ENCODE measurements at regions not wholly inside any gene's neighbourhood (a gene's known extent, or its start where the extent isn't known, plus 50 kb on each side); places are given as distances from the start of the nearest gene placed in this dataset.

DNA sequence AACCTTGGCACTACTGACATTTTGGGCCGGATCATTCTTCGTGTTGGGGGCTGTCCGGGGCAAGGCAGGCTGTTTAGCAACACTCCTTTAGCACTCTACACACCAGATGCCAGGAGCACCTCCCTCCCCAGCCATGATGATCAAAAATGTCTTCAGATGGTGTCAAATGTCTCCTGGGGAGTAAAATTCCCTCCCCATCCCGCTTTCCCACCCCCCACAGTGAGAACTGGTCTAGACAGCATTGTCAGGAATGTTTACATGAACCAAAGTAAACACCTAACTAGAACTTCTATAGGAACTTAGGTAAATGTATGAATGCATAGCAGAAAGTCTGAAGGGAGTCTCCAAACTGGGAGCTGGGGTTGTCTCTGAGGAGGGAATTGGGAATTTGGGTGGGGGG lies 70.0 kb upstream of the TOP1 start:
- no peak overlapping the region for H3K4me3 ChIP-seq
- H3K4me1 ChIP-seq = peaks cover 0 to 9% (median 0%) of the 10 kb centered on the region in 3 donors
- no peaks in the 10 kb centered on the region for H3K9me3 ChIP-seq
- intact Hi-C loops (cut with DNase I) = no loop called here
- H3K27me3 ChIP-seq = no peaks in the 10 kb centered on the region
- no peak overlapping the region for H3K27ac ChIP-seq
- DNase-seq = no peak
- TF ChIP-seq POLR2A (IDR thresholded peaks at IDR 0.05) = no peak
- TF ChIP-seq, protein P1, sequence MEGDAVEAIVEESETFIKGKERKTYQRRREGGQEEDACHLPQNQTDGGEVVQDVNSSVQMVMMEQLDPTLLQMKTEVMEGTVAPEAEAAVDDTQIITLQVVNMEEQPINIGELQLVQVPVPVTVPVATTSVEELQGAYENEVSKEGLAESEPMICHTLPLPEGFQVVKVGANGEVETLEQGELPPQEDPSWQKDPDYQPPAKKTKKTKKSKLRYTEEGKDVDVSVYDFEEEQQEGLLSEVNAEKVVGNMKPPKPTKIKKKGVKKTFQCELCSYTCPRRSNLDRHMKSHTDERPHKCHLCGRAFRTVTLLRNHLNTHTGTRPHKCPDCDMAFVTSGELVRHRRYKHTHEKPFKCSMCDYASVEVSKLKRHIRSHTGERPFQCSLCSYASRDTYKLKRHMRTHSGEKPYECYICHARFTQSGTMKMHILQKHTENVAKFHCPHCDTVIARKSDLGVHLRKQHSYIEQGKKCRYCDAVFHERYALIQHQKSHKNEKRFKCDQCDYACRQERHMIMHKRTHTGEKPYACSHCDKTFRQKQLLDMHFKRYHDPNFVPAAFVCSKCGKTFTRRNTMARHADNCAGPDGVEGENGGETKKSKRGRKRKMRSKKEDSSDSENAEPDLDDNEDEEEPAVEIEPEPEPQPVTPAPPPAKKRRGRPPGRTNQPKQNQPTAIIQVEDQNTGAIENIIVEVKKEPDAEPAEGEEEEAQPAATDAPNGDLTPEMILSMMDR (IDR thresholded peaks at IDR 0.05) = no peak
- H3K36me3 ChIP-seq = no peaks in the 10 kb centered on the region
- WGBS, 2 donors = 64 to 74% methylated on average over 3 to 4 of the region's 4 CpGs

DNA sequence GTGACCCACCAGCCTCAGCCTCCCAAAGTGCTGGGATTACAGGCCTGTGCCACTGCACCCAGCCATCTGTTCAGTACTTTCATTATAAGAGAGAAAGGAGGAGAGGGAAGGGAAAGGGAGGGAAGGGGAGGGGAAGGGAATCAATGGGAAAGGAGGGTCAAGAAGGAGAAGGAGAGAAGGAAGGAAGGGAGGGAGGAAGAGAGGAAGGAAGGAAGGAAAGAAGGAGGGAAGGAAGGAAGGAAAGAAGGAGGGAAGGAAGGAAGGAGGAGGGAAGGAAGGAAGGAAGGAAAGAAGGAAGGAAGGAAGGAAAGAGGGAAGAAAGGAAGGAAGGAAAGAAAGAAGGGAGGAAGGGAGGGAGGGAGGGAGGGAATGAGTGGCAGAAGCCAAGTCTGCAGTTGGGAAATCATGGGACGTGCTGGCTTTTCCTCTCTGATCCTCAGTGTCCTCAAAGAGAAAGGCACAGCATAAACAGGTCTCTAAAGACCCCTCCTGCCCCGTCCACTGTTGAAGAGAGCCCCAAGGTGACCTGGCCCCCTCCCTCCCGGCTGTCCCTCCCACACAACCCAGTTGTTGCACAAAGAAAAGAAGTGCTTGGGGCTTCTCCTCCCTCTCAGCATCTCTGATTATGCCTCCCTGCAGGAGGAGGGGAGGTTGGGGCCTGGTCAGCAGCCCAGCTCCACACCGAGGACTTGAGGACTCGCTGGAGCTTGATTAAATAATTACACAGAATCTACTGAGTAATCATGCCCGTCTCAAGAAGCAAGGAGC lies 69.1 kb upstream of the TOP1 start:
- TF ChIP-seq POLR2A (IDR thresholded peaks at IDR 0.05) = no peak
- TF ChIP-seq, protein P1 (IDR thresholded peaks at IDR 0.05) = no peak
- Histone ChIP-seq H3K9me3 (no peaks in the 10 kb centered on the region), H3K4me3 (no peak overlapping the region), H3K36me3 (no peaks in the 10 kb centered on the region), H3K27me3 (no peaks in the 10 kb centered on the region), H3K27ac (no peak overlapping the region), H3K4me1 (peaks cover 0 to 9% (median 0%) of the 10 kb centered on the region in 3 donors)
- 53 to 67% methylated on average over 4 to 5 of the region's 6 CpGs for WGBS, 2 donors
- intact Hi-C loops (cut with DNase I) = no loop called here
- no peak for DNase-seq

DNA sequence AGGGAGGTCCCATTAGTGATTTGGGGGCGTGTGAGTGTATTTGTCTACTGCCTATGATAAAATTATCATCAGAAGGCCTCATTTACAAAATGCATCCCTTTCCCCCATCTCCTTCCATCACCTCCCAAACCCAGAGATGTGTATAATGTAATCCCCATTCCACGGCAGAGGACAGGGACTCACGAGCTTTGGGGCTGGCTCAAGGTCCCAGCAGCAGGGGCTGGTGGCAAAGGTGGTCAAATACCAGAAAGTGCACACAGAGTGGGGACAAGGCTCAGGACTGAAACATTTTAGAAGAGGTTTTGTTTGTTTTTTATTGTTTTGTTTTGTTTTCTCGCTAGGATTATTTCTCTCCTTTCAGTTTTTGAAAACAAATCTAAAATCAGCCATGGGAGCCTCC lies 68.5 kb upstream of the TOP1 start:
- H3K36me3 ChIP-seq = no peaks in the 10 kb centered on the region
- WGBS, 2 donors = 85 to 100% methylated on average over 4 of the region's 4 CpGs
- no peak for DNase-seq
- H3K27me3 ChIP-seq = no peaks in the 10 kb centered on the region
- H3K4me3 ChIP-seq = no peak overlapping the region
- TF ChIP-seq, protein P1 (IDR thresholded peaks at IDR 0.05) = no peak
- TF ChIP-seq POLR2A (IDR thresholded peaks at IDR 0.05) = no peak
- H3K4me1 ChIP-seq = peaks cover 0 to 9% (median 0%) of the 10 kb centered on the region in 3 donors
- H3K27ac ChIP-seq = no peak overlapping the region
- intact Hi-C loops (cut with DNase I) = no loop called here
- no peaks in the 10 kb centered on the region for H3K9me3 ChIP-seq

DNA sequence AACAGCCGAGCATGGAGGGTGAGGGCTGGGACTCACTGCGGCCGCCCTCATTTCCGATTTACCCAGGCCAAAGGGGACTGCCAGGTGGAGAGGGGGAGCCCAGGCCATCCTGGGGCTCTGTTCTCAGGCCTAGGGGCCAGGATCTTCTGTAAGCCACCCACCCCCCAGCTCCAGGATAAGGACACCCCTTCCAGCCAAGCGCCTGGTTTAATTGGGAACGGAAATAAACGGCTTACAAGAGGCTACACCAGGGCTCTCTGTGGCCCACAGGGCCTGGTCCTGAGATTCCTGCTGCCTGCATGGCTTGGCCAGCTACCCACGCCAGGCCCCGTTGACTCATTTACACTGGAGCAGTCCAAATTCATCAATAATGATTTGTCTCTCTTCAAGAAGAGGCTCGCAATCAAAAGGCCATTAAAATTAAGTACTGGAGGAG lies 68.1 kb upstream of the TOP1 start:
- H3K36me3 ChIP-seq = no peaks in the 10 kb centered on the region
- H3K27ac ChIP-seq = no peak overlapping the region
- peaks cover 0 to 9% (median 0%) of the 10 kb centered on the region in 3 donors for H3K4me1 ChIP-seq
- TF ChIP-seq POLR2A (IDR thresholded peaks at IDR 0.05) = no peak
- no peak for DNase-seq
- no peak overlapping the region for H3K4me3 ChIP-seq
- WGBS, 2 donors = 80 to 81% methylated on average over 5 to 9 of the region's 10 CpGs
- intact Hi-C loops (cut with DNase I) = no loop called here
- no peaks in the 10 kb centered on the region for H3K9me3 ChIP-seq
- no peaks in the 10 kb centered on the region for H3K27me3 ChIP-seq

DNA sequence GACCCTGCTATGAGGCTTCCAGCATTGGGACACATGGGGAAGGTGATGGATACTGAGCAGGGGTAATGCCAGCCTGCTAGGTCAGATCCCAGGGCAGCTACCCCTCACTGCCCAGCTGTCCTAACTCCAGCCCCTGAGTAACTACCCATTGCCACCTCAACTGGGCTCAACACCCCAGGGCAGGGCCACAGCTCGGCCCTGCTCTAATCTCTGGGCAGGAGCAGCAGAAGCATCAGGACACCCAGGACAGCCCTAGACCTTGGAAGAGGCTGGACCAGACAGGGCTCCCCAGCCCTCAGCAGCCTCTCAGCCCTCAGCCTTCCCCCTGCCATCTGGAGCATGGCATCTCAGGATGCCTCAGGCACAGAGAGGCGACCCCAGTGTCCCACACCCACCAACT lies 67.4 kb upstream of the TOP1 start:
- DNase-seq = no peak
- TF ChIP-seq, protein P1 (IDR thresholded peaks at IDR 0.05) = no peak
- TF ChIP-seq POLR2A (IDR thresholded peaks at IDR 0.05) = no peak

More for the DNA sequence above, 67.4 kb upstream of the TOP1 start:
- H3K27ac ChIP-seq = no peak overlapping the region
- no peaks in the 10 kb centered on the region for H3K36me3 ChIP-seq
- no peaks in the 10 kb centered on the region for H3K9me3 ChIP-seq
- no peak overlapping the region for H3K4me3 ChIP-seq
- H3K4me1 ChIP-seq = peaks cover 0 to 9% (median 0%) of the 10 kb centered on the region in 3 donors
- intact Hi-C loops (cut with DNase I) = no loop called here
- WGBS, 2 donors = 14% methylated on average over 1 of the region's 2 CpGs; no CpG with 5 or more reads in 1 of the 2 donors
- no peaks in the 10 kb centered on the region for H3K27me3 ChIP-seq
